WTC11 (cell line): ENCODE measurements at regions not wholly inside any gene's neighbourhood (a gene's known extent, or its start where the extent isn't known, plus 50 kb on each side); places are given as distances from the start of the nearest gene placed in this dataset.
"Not testable (repeated sequence)": the region's sequence is repeated elsewhere in the genome, so short reads cannot be mapped to it uniquely, and the experiment has no call there.

Experiments used
- ATAC-seq: fragments of 200-7000 bp; cut with Tn5 transposase; 2 replicates; pipeline ENCODE4 v1.10.0; 2021; ENCODE audit warnings: mild to moderate bottlenecking, moderate library complexity
- CTCF ChIA-PET: fragments of 300-600 bp; sonication (Branson Sonifier 250); formaldehyde crosslinking; loops from one replicate; lab custom pipeline; 2021; ENCODE audit warnings: antibody characterized with exemption; lab: Charles Lee
- POLR2A ChIA-PET: fragments of 350-600 bp; sonication (Branson Sonifier 250); formaldehyde crosslinking; loops from one replicate; lab custom pipeline; 2021; ENCODE audit warnings: antibody characterized with exemption; lab: Charles Lee
- DNase-seq: peaks from one replicate; pipeline ENCODE4 v3.0.0; 2021; ENCODE audit warnings: low spot score
- H3K27ac Mint-ChIP-seq: 2 replicates; pipeline ENCODE4 v1.8.0; 2021; ENCODE audit warnings: mixed read lengths
- H3K27me3 Mint-ChIP-seq: 2 replicates; pipeline ENCODE4 v1.8.0; 2021; ENCODE audit warnings: low read depth, mild to moderate bottlenecking, moderate library complexity, mixed read lengths
- H3K36me3 Mint-ChIP-seq: 2 replicates; pipeline ENCODE4 v1.8.0; 2021; ENCODE audit warnings: mixed read lengths
- H3K4me1 Mint-ChIP-seq: 2 replicates; pipeline ENCODE4 v1.8.0; 2022; ENCODE audit warnings: mixed read lengths
- H3K4me3 Mint-ChIP-seq: 2 replicates; pipeline ENCODE4 v1.8.0; 2021; ENCODE audit warnings: mild to moderate bottlenecking, moderate library complexity, mixed read lengths
- H3K9me3 Mint-ChIP-seq: 2 replicates; pipeline ENCODE4 v1.8.0; 2021; ENCODE audit warnings: mixed read lengths
- ATF1 ChIP-seq: sonication (generic); formaldehyde crosslinking; IDR thresholded peaks from 2 replicates; pipeline ENCODE4 v1.8.1; 2023; ENCODE audit warnings: mild to moderate bottlenecking, moderate library complexity, missing genetic modification reagents
- EMX1 ChIP-seq: fragments of 250-450 bp; sonication (Bioruptor Pico); IDR thresholded peaks from 2 replicates; pipeline ENCODE4 v1.8.0; 2021; ENCODE audit warnings: mild to moderate bottlenecking
- ETV6 ChIP-seq: sonication (generic); formaldehyde crosslinking; IDR thresholded peaks from 2 replicates; pipeline ENCODE4 v1.8.1; 2022; ENCODE audit warnings: mild to moderate bottlenecking, missing genetic modification reagents
- GABPB1 ChIP-seq: sonication (generic); formaldehyde crosslinking; IDR thresholded peaks from 2 replicates; pipeline ENCODE4 v1.8.1; 2023; ENCODE audit warnings: mild to moderate bottlenecking, missing genetic modification reagents
- GTF2I ChIP-seq: fragments of 250-450 bp; sonication (Bioruptor Pico); conservative IDR thresholded peaks from 2 replicates; pipeline ENCODE4 v1.4.0; 2021; ENCODE audit warnings: mild to moderate bottlenecking
- IRF2 ChIP-seq: sonication (generic); formaldehyde crosslinking; IDR thresholded peaks from 2 replicates; pipeline ENCODE4 v1.8.0; 2022; ENCODE audit warnings: low read depth, missing genetic modification reagents, borderline replicate concordance
- KAT7 ChIP-seq: sonication (generic); formaldehyde crosslinking; IDR thresholded peaks from 2 replicates; pipeline ENCODE4 v1.8.1; 2023; ENCODE audit warnings: missing genetic modification reagents, mild to moderate bottlenecking, borderline replicate concordance
- MLX ChIP-seq: sonication (generic); formaldehyde crosslinking; IDR thresholded peaks from 2 replicates; pipeline ENCODE4 v1.8.1; 2023; ENCODE audit warnings: mild to moderate bottlenecking, missing genetic modification reagents, moderate library complexity
- MXD4 ChIP-seq: fragments of 250-450 bp; sonication (Bioruptor Pico); IDR thresholded peaks from 2 replicates; pipeline ENCODE4 v1.8.0; 2021; ENCODE audit warnings: mild to moderate bottlenecking, moderate library complexity, borderline replicate concordance
- NR1H2 ChIP-seq: sonication (generic); formaldehyde crosslinking; IDR thresholded peaks from 2 replicates; pipeline ENCODE4 v1.9.0; 2021; ENCODE audit warnings: mild to moderate bottlenecking, moderate library complexity, missing genetic modification reagents
- NR2C2 ChIP-seq: sonication (generic); formaldehyde crosslinking; IDR thresholded peaks from 2 replicates; pipeline ENCODE4 v1.8.0; 2022; ENCODE audit warnings: mild to moderate bottlenecking, missing genetic modification reagents
- PREB ChIP-seq: sonication (generic); formaldehyde crosslinking; IDR thresholded peaks from 2 replicates; pipeline ENCODE4 v1.8.1; 2022; ENCODE audit warnings: mild to moderate bottlenecking, missing genetic modification reagents, moderate library complexity, borderline replicate concordance
- SMAD4 ChIP-seq: sonication (generic); formaldehyde crosslinking; IDR thresholded peaks from 2 replicates; pipeline ENCODE4 v1.8.0; 2022; ENCODE audit warnings: mild to moderate bottlenecking, missing genetic modification reagents
- ZBTB21 ChIP-seq: sonication (generic); formaldehyde crosslinking; IDR thresholded peaks from 2 replicates; pipeline ENCODE4 v1.8.1; 2023; ENCODE audit warnings: mild to moderate bottlenecking, missing genetic modification reagents, borderline replicate concordance
- ZNF232 ChIP-seq: sonication (generic); formaldehyde crosslinking; IDR thresholded peaks from 2 replicates; pipeline ENCODE4 v1.8.0; 2022; ENCODE audit warnings: mild to moderate bottlenecking, missing genetic modification reagents
- ZNF317 ChIP-seq: sonication (generic); formaldehyde crosslinking; IDR thresholded peaks from 2 replicates; pipeline ENCODE4 v1.8.1; 2023; ENCODE audit warnings: low read depth, mild to moderate bottlenecking, moderate library complexity, missing genetic modification reagents, borderline replicate concordance
- TF ChIP-seq, protein P1 (sequence below): fragments of 250-450 bp; sonication (Bioruptor Pico); conservative IDR thresholded peaks from 2 replicates; pipeline ENCODE4 v1.9.0; 2021; ENCODE audit warnings: mild to moderate bottlenecking
- TF ChIP-seq, protein P2 (sequence below): sonication (generic); formaldehyde crosslinking; IDR thresholded peaks from 2 replicates; pipeline ENCODE4 v1.8.1; 2023; ENCODE audit warnings: mild to moderate bottlenecking, moderate library complexity, missing genetic modification reagents

- Mint-ChIP-seq H3K27ac (no peak overlapping the region), H3K9me3 (no peaks in the 10 kb centered on the region), H3K4me3 (no peak overlapping the region), H3K4me1 (no peaks in the 10 kb centered on the region), H3K36me3 (no peaks in the 10 kb centered on the region), H3K27me3 (no peaks in the 10 kb centered on the region; the same call in 1 of the 2 replicates)
- ATAC-seq (no peak), DNase-seq (no peak)
- POLR2A ChIA-PET, result no interaction called here
- CTCF ChIA-PET, result no interaction called here
- TF ChIP-seq ATF1 (CRISPR knock-in tag) (no peak), MLX (no peak), ETV6 (CRISPR knock-in tag) (no peak), GABPB1 (CRISPR knock-in tag) (no peak)
These were observed 175.6 kb upstream of the THSD7A start for GRCh38 chr7:12007576-12007975.

DNA sequence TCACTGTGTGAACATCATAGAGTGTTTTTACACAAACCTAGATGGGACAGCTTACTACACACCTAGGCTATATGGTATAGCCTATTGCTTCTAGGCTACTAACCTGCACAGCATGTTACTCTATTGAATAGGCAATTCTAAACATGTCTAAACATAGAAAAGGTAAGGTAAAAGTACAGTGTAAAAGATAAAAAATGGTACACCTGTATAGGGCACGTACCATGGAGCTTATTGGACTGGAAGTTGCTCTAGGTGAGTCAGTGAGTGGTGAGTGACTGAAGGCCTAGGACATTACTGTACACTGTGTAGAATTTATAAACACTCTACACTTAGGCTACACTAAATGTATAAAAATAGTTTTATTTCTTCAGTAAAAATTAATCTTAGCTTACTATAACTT lies 182.0 kb upstream of the THSD7A start:
- no peak for ATAC-seq
- no peaks in the 10 kb centered on the region for H3K4me1 Mint-ChIP-seq
- no peak overlapping the region for H3K27ac Mint-ChIP-seq
- no peaks in the 10 kb centered on the region for H3K9me3 Mint-ChIP-seq
- ChIA-PET CTCF (interaction anchor here (1.5 kb wide), 1 partner anchor 444 kb away, joined by 3 read pairs; no protein-coding TSS in a partner anchor), POLR2A (no interaction called here)
- no peak overlapping the region for H3K4me3 Mint-ChIP-seq
- no peaks in the 10 kb centered on the region for H3K36me3 Mint-ChIP-seq
- H3K27me3 Mint-ChIP-seq, result no peaks in the 10 kb centered on the region; the same call in 1 of the 2 replicates
- TF ChIP-seq ZNF317 (CRISPR knock-in tag) (no peak), ZNF232 (CRISPR knock-in tag) (no peak), EMX1 (CRISPR knock-in tag) (no peak), SMAD4 (CRISPR knock-in tag) (no peak), ZBTB21 (no peak), GTF2I (no peak), KAT7 (CRISPR knock-in tag) (no peak), PREB (no peak)
- TF ChIP-seq, protein P1, sequence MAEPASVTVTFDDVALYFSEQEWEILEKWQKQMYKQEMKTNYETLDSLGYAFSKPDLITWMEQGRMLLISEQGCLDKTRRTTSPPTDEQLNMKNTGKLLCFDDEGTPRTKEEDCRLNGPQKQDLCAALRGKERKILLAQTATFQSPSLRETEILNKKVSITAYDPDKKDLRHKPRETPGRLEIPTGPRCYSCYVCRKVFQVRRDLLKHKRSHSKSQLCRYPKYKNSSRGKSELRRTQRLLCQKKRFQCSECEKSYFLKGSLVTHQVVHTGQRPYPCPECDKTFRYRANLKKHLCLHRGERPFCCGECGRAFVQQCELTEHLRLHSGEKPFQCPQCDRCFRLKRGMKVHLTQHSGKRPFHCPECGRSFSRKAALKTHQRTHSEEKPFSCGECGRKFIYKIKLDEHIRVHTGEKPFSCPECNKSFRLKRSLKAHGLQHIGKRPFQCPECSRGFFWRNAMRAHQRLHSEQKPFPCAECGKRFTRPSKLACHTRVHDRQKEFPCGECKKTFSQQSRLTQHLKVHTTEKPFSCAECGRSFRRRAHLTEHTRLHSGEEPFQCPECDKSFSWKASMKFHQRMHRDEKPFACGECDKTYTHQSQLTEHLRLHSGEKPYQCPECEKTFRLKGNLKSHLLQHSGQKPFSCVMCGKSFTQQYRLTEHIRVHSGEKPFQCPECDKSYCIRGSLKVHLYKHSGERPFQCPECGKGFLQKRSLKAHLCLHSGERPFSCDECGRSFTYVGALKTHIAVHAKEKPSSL (CRISPR knock-in tag), result no peak
- no peak for DNase-seq

GRCh38 chr7:12016439-12016838 lies 184.4 kb upstream of the THSD7A start:
- Mint-ChIP-seq H3K36me3 (no peaks in the 10 kb centered on the region), H3K4me1 (no peaks in the 10 kb centered on the region)
- TF ChIP-seq NR1H2 (CRISPR knock-in tag), result no peak
- TF ChIP-seq, all 79 proteins: peak for 0
- DNase-seq (no peak), ATAC-seq (no peak)
- H3K27ac Mint-ChIP-seq, result no peak overlapping the region
- ChIA-PET POLR2A (no interaction called here), CTCF (no interaction called here)
- H3K27me3 Mint-ChIP-seq, result no peaks in the 10 kb centered on the region; the same call in 1 of the 2 replicates
- H3K9me3 Mint-ChIP-seq, result no peaks in the 10 kb centered on the region
- H3K4me3 Mint-ChIP-seq, result no peak overlapping the region

- Mint-ChIP-seq H3K9me3 (no peaks in the 10 kb centered on the region), H3K4me3 (no peak overlapping the region), H3K27ac (no peak overlapping the region), H3K4me1 (no peaks in the 10 kb centered on the region), H3K27me3 (no peaks in the 10 kb centered on the region; the same call in 1 of the 2 replicates), H3K36me3 (no peaks in the 10 kb centered on the region)
- ChIA-PET POLR2A (no interaction called here), CTCF (no interaction called here)
- no peak for DNase-seq
- ATAC-seq, result no peak
- TF ChIP-seq MXD4 (no peak), IRF2 (CRISPR knock-in tag) (no peak), NR2C2 (CRISPR knock-in tag) (no peak)
- TF ChIP-seq, protein P2, sequence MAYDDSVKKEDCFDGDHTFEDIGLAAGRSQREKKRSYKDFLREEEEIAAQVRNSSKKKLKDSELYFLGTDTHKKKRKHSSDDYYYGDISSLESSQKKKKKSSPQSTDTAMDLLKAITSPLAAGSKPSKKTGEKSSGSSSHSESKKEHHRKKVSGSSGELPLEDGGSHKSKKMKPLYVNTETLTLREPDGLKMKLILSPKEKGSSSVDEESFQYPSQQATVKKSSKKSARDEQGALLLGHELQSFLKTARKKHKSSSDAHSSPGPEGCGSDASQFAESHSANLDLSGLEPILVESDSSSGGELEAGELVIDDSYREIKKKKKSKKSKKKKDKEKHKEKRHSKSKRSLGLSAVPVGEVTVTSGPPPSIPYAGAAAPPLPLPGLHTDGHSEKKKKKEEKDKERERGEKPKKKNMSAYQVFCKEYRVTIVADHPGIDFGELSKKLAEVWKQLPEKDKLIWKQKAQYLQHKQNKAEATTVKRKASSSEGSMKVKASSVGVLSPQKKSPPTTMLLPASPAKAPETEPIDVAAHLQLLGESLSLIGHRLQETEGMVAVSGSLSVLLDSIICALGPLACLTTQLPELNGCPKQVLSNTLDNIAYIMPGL, result no peak
These were observed 185.0 kb upstream of the THSD7A start for GRCh38 chr7:12017046-12017445.

DNA sequence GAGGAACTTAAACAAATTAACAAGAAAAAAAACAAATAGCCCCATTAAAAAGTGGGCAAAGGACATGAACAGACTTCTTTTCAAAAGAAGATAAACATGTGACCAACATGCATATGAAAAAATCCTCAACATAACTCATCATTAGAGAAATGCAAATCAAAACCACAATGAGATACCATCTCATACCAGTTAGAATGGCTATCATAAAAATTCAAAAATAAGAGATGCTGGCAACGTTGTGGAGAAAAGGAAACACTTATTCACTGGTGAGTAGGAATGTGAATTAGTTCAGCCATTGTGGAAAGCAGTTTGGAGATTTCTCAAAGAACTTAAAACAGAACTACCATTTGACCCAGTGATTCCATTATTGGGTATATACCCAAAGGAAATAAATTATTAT lies 189.1 kb upstream of the TMEM106B start:
- ATAC-seq, CTCF ChIA-PET, H3K36me3 Mint-ChIP-seq, DNase-seq, H3K27ac Mint-ChIP-seq, H3K4me3 Mint-ChIP-seq, H3K27me3 Mint-ChIP-seq, H3K9me3 Mint-ChIP-seq, H3K4me1 Mint-ChIP-seq, POLR2A ChIA-PET: not testable (repeated sequence)
